H1 (cell line): ENCODE measurements at regions not wholly inside any gene's neighbourhood (a gene's known extent, or its start where the extent isn't known, plus 50 kb on each side); places are given as distances from the start of the nearest gene placed in this dataset.

Experiments
- CTCF ChIA-PET: fragments of 300-600 bp; sonication (Branson Sonifier 250); formaldehyde crosslinking; loops from one replicate; lab custom pipeline; 2021; ENCODE audit not compliant: partially characterized antibody; lab: Charles Lee
- POLR2A ChIA-PET: fragments of 300-600 bp; sonication (Branson Sonifier 250); formaldehyde crosslinking; loops from one replicate; lab custom pipeline; 2021; ENCODE audit warnings: inconsistent platforms; ENCODE audit not compliant: partially characterized antibody; lab: Charles Lee
- DNase-seq, 2 experiments: peaks; one replicate each; pipeline versions ENCODE4 v3.0.0 to v3.0.0-alpha.2; 2010 to 2022; ENCODE audit warnings: low spot score in 2 of 2, low read depth in 1 of 2, mixed read lengths in 1 of 2
- FAIRE-seq: peaks from 2 replicates; lab custom pipeline; 2011; peaks lifted over from hg19 to GRCh38; lab: Jason Lieb, UNC
- H2AFZ ChIP-seq: 2 replicates; pipeline ENCODE4 v1.8.1; 2012; ENCODE audit warnings: low read length, inconsistent platforms
- H2AK5ac ChIP-seq: 2 replicates; pipeline ENCODE4 v1.6.1; 2013; ENCODE audit warnings: low read depth, low read length
- H2BK120ac ChIP-seq: replicated peaks from 2 replicates; pipeline ENCODE3; 2013; ENCODE audit warnings: low read depth, low read length, inconsistent platforms
- H2BK12ac ChIP-seq: 2 replicates; pipeline ENCODE4 v1.6.1; 2013; ENCODE audit warnings: low read depth, low read length
- H2BK15ac ChIP-seq: 2 replicates; pipeline ENCODE4 v1.6.1; 2013; ENCODE audit warnings: low read length
- H2BK20ac ChIP-seq: 2 replicates; pipeline ENCODE4 v1.6.1; 2013; ENCODE audit warnings: low read length
- H2BK5ac ChIP-seq: 2 replicates; pipeline ENCODE4 v1.6.1; 2013; ENCODE audit warnings: low read depth, low read length
- H3K14ac ChIP-seq: 2 replicates; pipeline ENCODE4 v1.6.1; 2013; ENCODE audit warnings: inconsistent platforms; ENCODE audit not compliant: insufficient read length
- H3K18ac ChIP-seq: 2 replicates; pipeline ENCODE4 v1.6.1; 2013; ENCODE audit warnings: low read length; ENCODE audit errors: extremely low read depth
- H3K23ac ChIP-seq: 2 replicates; pipeline ENCODE4 v1.6.1; 2013; ENCODE audit warnings: inconsistent platforms; ENCODE audit not compliant: insufficient read length
- H3K23me2 ChIP-seq: 2 replicates; pipeline ENCODE4 v1.6.1; 2013; ENCODE audit warnings: low read depth, low read length
- H3K27ac ChIP-seq: 2 replicates; pipeline ENCODE4 v1.6.1; 2011; ENCODE audit warnings: low read depth, low read length, inconsistent platforms
- H3K27me3 ChIP-seq, 4 experiments: replicated peaks in 1 of 4; 1 replicate in 1 of 4; 2 replicates in 3 of 4; pipeline versions ENCODE4 v1.6.1 to v1.8.1; 2011 to 2013; ENCODE audit warnings: low read length in 3 of 4, mild to moderate bottlenecking in 3 of 4, inconsistent platforms in 2 of 4, mixed read lengths in 2 of 4, moderate library complexity in 1 of 4; ENCODE audit not compliant: control insufficient read depth in 3 of 4, insufficient read depth in 3 of 4; ENCODE audit errors: extremely low read depth in 1 of 4
- H3K36me3 ChIP-seq, 4 experiments: 2 replicates each; pipeline versions ENCODE4 v1.6.1 to v1.8.1; 2011 to 2013; ENCODE audit warnings: mild to moderate bottlenecking in 4 of 4, low read length in 3 of 4, moderate library complexity in 2 of 4, control low read depth in 1 of 4, inconsistent platforms in 1 of 4; ENCODE audit not compliant: insufficient read depth in 4 of 4, control insufficient read depth in 2 of 4
- H3K4ac ChIP-seq: replicated peaks from 2 replicates; pipeline ENCODE3; 2013; ENCODE audit warnings: low read length, low read depth, mixed read lengths, inconsistent platforms; ENCODE audit not compliant: insufficient read length
- H3K4me1 ChIP-seq, 4 experiments: replicated peaks in 1 of 4; 1 replicate in 1 of 4; 2 replicates in 3 of 4; pipeline versions ENCODE4 v1.6.1 to v1.8.1; 2011 to 2013; ENCODE audit warnings: low read length in 3 of 4, inconsistent platforms in 2 of 4, mixed read lengths in 1 of 4; ENCODE audit not compliant: insufficient read depth in 4 of 4, control insufficient read depth in 3 of 4
- H3K4me2 ChIP-seq, 2 experiments: 2 replicates each; pipeline versions ENCODE4 v1.6.1 to v1.8.1; 2011 to 2013; ENCODE audit warnings: low read depth in 2 of 2, low read length in 2 of 2, control low read depth in 1 of 2, inconsistent platforms in 1 of 2, mild to moderate bottlenecking in 1 of 2; ENCODE audit not compliant: insufficient read depth in 1 of 2
- H3K4me3 ChIP-seq, 4 experiments: fragments of 200-600, 300-600 bp in 1 of 4; sonication (generic), shearing (Covaris generic), sonication (Bioruptor Twin) in 1 of 4; 2 replicates each; pipeline versions ENCODE4 v1.5.1 to v1.8.1; 2011 to 2016; ENCODE audit warnings: low read length in 4 of 4, low read depth in 3 of 4, control low read depth in 2 of 4, inconsistent platforms in 2 of 4, mild to moderate bottlenecking in 2 of 4, mixed read lengths in 1 of 4, moderate library complexity in 1 of 4; ENCODE audit not compliant: insufficient read depth in 2 of 4; ENCODE audit errors: extremely low read depth in 1 of 4
- H3K56ac ChIP-seq: replicated peaks from 2 replicates; pipeline ENCODE3; 2013; ENCODE audit warnings: low read depth, mild to moderate bottlenecking, mixed read lengths, low read length, inconsistent platforms; ENCODE audit not compliant: insufficient read length
- H3K79me1 ChIP-seq: 2 replicates; pipeline ENCODE4 v1.6.1; 2013; ENCODE audit warnings: low read depth, low read length, control low read depth
- H3K79me2 ChIP-seq, 2 experiments: 2 replicates each; pipeline versions ENCODE4 v1.6.1 to v1.8.1; 2012 to 2013; ENCODE audit warnings: low read length in 2 of 2, mild to moderate bottlenecking in 2 of 2, inconsistent platforms in 1 of 2; ENCODE audit not compliant: insufficient read depth in 2 of 2, control insufficient read depth in 1 of 2
- H3K9ac ChIP-seq, 4 experiments: replicated peaks in 1 of 4; 1 replicate in 1 of 4; 2 replicates in 3 of 4; pipeline versions ENCODE4 v1.6.1 to v1.8.1; 2011 to 2013; ENCODE audit warnings: low read depth in 3 of 4, low read length in 3 of 4, control low read depth in 2 of 4, mild to moderate bottlenecking in 2 of 4, moderate library complexity in 2 of 4, inconsistent platforms in 1 of 4; ENCODE audit errors: extremely low read depth in 1 of 4
- H3K9me3 ChIP-seq, 2 experiments: 2 replicates each; pipeline versions ENCODE4 v1.6.1 to v1.8.1; 2012 to 2013; ENCODE audit warnings: mild to moderate bottlenecking in 2 of 2, moderate library complexity in 2 of 2, control low read depth in 1 of 2, inconsistent platforms in 1 of 2, low read depth in 1 of 2, low read length in 1 of 2, mixed read lengths in 1 of 2; ENCODE audit not compliant: insufficient read depth in 2 of 2
- H4K20me1 ChIP-seq, 2 experiments: replicated peaks in 1 of 2; 2 replicates each; pipeline versions ENCODE3 to v1.8.1; 2011 to 2013; ENCODE audit warnings: inconsistent platforms in 2 of 2, low read length in 2 of 2, mild to moderate bottlenecking in 1 of 2; ENCODE audit not compliant: insufficient read depth in 2 of 2, control insufficient read depth in 1 of 2
- H4K5ac ChIP-seq: 2 replicates; pipeline ENCODE4 v1.6.1; 2013; ENCODE audit warnings: low read length, low read depth, mixed read lengths, inconsistent platforms; ENCODE audit not compliant: insufficient read length
- H4K8ac ChIP-seq: 2 replicates; pipeline ENCODE4 v1.8.0; 2013; ENCODE audit warnings: mild to moderate bottlenecking, moderate library complexity, low read length, inconsistent platforms; ENCODE audit not compliant: insufficient read depth; ENCODE audit errors: extremely low read depth
- H4K91ac ChIP-seq: replicated peaks from 2 replicates; pipeline ENCODE3; 2013; ENCODE audit warnings: low read length, mixed read lengths, inconsistent platforms; ENCODE audit not compliant: insufficient read length
- JUN ChIP-seq: IDR thresholded peaks from 2 replicates; pipeline ENCODE4 v1.6.1; 2011; ENCODE audit warnings: low read depth, mild to moderate bottlenecking, improper control_type of control experiment, low read length
- SIRT6 ChIP-seq: IDR thresholded peaks from one replicate; pipeline ENCODE4 v1.7.1; 2012; ENCODE audit warnings: low read length, inconsistent platforms
- WGBS, 2 experiments: shearing (Covaris generic) in 1 of 2; methylation state at CpG; one replicate each; pipeline versions ENCODE4 v1.1.6 to v1.1.7; 2013 to 2015; ENCODE audit warnings: low lambda C conversion rate in 2 of 2, mixed read lengths in 2 of 2, inconsistent platforms in 1 of 2, low coverage in 1 of 2, missing lambda C conversion rate in 1 of 2; ENCODE audit not compliant: insufficient replicate concordance in 2 of 2, insufficient coverage in 1 of 2, insufficient read length in 1 of 2; ENCODE audit errors: extremely low coverage in 1 of 2, missing lambda C conversion rate in 1 of 2; 5-methylcytosine and 5-hydroxymethylcytosine counted together
- TF ChIP-seq, protein P1 (sequence below): IDR thresholded peaks from 2 replicates; pipeline ENCODE4 v1.6.1; 2011; ENCODE audit warnings: low read length, improper control_type of control experiment

DNA sequence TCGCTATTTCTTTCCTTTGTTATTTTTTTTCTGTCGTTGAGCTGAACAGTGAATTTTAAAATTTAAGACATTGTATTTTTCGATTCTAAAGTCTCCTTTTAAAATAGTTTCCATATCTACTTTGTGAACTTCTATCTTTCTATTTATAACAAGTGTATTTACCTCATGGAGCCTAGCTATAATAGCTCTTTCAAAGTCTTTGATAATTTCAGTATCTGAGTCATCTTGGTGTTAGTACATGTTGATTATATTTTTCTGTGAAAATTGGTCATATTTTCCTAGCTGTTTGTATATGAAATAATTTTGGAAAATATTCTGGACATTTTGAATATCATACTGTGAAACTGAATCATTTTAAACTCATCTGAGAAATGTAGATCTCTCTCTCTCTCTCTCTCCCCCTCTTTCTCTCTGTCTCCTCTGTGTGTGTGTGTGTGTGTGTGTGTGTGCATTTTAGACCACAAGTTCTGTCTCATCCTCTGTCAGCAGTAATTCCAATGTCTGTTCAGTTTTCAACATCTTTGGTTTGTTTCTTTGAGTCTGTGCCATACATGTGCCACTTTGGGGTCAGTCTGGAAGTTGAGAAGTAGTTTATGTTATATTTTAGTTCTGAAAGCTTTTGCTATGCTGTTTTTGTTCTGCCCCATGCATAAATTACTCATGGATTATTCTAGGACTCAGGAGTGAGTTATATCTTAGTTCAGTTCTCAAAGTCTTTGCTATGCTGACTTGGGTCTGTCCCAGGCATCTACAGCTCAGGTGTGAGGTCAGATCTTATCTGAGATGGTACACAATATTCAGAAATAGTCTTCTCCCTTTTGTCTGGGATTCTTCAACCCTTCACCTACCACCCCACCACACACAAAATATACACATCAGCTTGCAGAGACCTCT lies 366.4 kb upstream of the CASK start:
- no peak overlapping the region for H4K91ac ChIP-seq
- H4K20me1 ChIP-seq, result no peaks in the 10 kb centered on the region
- no peak for TF ChIP-seq SIRT6
- TF ChIP-seq JUN, result no peak
- TF ChIP-seq, protein P1, sequence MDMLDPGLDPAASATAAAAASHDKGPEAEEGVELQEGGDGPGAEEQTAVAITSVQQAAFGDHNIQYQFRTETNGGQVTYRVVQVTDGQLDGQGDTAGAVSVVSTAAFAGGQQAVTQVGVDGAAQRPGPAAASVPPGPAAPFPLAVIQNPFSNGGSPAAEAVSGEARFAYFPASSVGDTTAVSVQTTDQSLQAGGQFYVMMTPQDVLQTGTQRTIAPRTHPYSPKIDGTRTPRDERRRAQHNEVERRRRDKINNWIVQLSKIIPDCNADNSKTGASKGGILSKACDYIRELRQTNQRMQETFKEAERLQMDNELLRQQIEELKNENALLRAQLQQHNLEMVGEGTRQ, result no peak
- no peaks in the 10 kb centered on the region for H3K79me2 ChIP-seq
- H3K9ac ChIP-seq, result no peak overlapping the region
- no peak overlapping the region for H2BK12ac ChIP-seq
- H2AK5ac ChIP-seq, result no peak overlapping the region
- H3K23me2 ChIP-seq, result no peaks in the 10 kb centered on the region
- DNase-seq (no peak), FAIRE-seq (no peak)
- H2AFZ ChIP-seq, result no peak overlapping the region
- no peak overlapping the region for H3K4me3 ChIP-seq
- H3K14ac ChIP-seq, result no peak overlapping the region
- H3K23ac ChIP-seq, result no peak overlapping the region
- H3K27me3 ChIP-seq, result no peaks in the 10 kb centered on the region
- H3K27ac ChIP-seq, result no peak overlapping the region
- H3K4ac ChIP-seq, result no peak overlapping the region
- no peak overlapping the region for H4K5ac ChIP-seq
- H2BK120ac ChIP-seq, result no peak overlapping the region
- no peaks in the 10 kb centered on the region; a peak in 2 of 4 replicates for H3K9me3 ChIP-seq
- H3K56ac ChIP-seq, result no peak overlapping the region
- no peaks in the 10 kb centered on the region for H3K36me3 ChIP-seq
- no peak overlapping the region for H2BK20ac ChIP-seq
- ChIA-PET POLR2A (no interaction called here), CTCF (interaction anchor here (1.6 kb wide), 1 partner anchor 229 kb away, joined by 3 read pairs; no protein-coding TSS in a partner anchor)
- H3K18ac ChIP-seq, result no peak overlapping the region
- H3K79me1 ChIP-seq, result no peaks in the 10 kb centered on the region
- H2BK5ac ChIP-seq, result no peak overlapping the region
- WGBS, 2 experiments, result 96% methylated on average over 3 of the region's 3 CpGs; no CpG with 5 or more reads in 1 of the 2 experiments
- H3K4me2 ChIP-seq, result no peak overlapping the region
- H2BK15ac ChIP-seq, result no peak overlapping the region
- no peak overlapping the region for H4K8ac ChIP-seq
- H3K4me1 ChIP-seq, result no peaks in the 10 kb centered on the region
